Skeletal muscle satellite cell (primary cell): ENCODE measurements at regions not wholly inside any gene's neighbourhood (a gene's known extent, or its start where the extent isn't known, plus 50 kb on each side); places are given as distances from the start of the nearest gene placed in this dataset.

Experiments used
- H3K27me3 ChIP-seq: 2 replicates; pipeline ENCODE4 v1.7.0; 2013; ENCODE audit warnings: low read length; ENCODE audit not compliant: control insufficient read depth, insufficient read depth
- H3K36me3 ChIP-seq: 2 replicates; pipeline ENCODE4 v1.7.0; 2013; ENCODE audit warnings: mild to moderate bottlenecking, control low read depth, low read length; ENCODE audit not compliant: insufficient read depth
- H3K4me1 ChIP-seq: 2 replicates; pipeline ENCODE4 v1.7.0; 2013; ENCODE audit warnings: low read length; ENCODE audit not compliant: control insufficient read depth, insufficient read depth
- H3K4me2 ChIP-seq: 2 replicates; pipeline ENCODE4 v1.7.0; 2013; ENCODE audit warnings: mild to moderate bottlenecking, low read length
- H3K4me3 ChIP-seq: 2 replicates; pipeline ENCODE4 v1.7.0; 2013; ENCODE audit warnings: low read length
- H3K9ac ChIP-seq: 2 replicates; pipeline ENCODE4 v1.7.0; 2013; ENCODE audit warnings: mild to moderate bottlenecking, low read depth, low read length, moderate library complexity
- H3K9me3 ChIP-seq: replicated peaks from 2 replicates; pipeline ENCODE4 v1.7.0; 2013; ENCODE audit warnings: mild to moderate bottlenecking, control low read depth, low read length

DNA sequence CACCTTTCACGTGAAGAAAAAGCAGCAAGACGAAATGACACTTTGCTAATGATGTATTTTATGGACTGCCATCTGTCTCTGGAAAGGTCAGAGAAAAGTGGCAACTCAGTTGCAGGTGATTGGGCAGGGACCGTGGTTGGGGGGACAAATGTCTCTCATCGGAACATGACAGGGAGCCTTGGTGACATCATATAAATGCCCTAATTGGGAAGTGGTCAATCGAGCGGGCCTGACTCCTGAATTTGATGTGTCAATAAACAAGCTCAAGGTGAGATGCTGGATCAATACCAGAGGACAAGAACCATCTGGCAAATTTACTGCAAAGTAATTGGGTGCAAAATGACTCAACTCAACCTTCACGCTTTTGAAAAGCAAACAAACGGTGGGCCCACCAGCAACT is 151.9 kb upstream of the SKOR2 start:
- no peaks in the 10 kb centered on the region for H3K36me3 ChIP-seq
- H3K4me3 ChIP-seq = no peak overlapping the region
- no peak overlapping the region for H3K9ac ChIP-seq
- H3K27me3 ChIP-seq = no peaks in the 10 kb centered on the region
- no peaks in the 10 kb centered on the region for H3K9me3 ChIP-seq
- H3K4me2 ChIP-seq = no peak overlapping the region
- H3K4me1 ChIP-seq = no peaks in the 10 kb centered on the region

DNA sequence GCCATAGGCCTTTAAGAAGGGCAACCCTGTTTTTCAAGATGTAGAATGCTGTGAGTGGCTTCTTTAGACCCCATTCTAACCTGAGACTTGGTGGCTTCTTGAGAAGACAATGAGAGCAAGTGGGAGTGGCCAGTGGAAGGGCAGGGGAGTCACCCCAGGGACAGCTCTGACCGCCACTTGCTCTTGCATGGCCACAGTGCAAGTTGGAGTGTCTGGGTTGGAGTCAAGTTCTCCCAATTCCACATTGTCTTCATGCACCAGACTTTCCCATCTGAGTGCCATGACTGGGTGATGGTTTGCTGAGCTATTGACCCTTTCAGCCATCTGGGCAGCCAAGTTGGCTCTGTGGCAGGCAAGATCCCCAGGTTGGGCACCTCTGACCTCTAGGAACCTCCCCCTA is 148.0 kb upstream of the SKOR2 start:
- H3K4me2 ChIP-seq = no peak overlapping the region
- no peak overlapping the region for H3K4me3 ChIP-seq
- H3K27me3 ChIP-seq = no peaks in the 10 kb centered on the region
- no peaks in the 10 kb centered on the region for H3K36me3 ChIP-seq
- H3K4me1 ChIP-seq = no peaks in the 10 kb centered on the region
- no peaks in the 10 kb centered on the region for H3K9me3 ChIP-seq
- H3K9ac ChIP-seq = no peak overlapping the region

DNA sequence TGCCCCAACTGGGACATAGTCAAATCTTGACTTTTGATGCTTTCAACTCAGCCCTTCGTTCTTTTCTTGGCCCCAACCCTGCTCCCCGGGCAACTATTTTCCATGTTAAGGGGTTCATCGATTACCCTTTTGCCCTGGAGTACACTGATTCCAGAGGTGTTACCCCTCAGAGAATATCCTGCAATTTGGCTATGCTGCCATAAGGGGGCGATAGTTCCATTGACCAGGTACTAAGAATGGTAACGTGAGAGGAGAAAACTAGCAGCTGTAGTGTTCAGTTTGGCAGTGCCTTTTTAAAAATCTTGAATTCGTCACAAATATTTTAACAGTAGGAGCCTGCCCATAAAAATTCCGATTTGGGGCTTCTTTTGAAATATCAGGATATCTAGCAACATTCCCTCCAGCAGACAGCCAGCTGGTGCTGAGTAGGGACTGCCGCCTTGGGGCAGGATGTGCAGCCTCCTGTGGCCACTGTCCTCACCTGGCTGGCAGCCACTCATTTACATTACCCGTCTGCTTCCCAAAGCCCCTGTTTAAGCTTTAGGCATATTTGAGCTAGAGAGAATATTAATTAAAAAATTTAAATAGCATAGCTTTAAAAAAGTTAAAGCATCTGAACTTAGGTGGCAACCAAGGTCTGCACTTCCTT is 146.3 kb upstream of the SKOR2 start:
- H3K36me3 ChIP-seq = no peaks in the 10 kb centered on the region
- H3K9me3 ChIP-seq = no peaks in the 10 kb centered on the region
- no peak overlapping the region for H3K4me2 ChIP-seq
- no peaks in the 10 kb centered on the region for H3K27me3 ChIP-seq
- H3K9ac ChIP-seq = no peak overlapping the region
- no peaks in the 10 kb centered on the region for H3K4me1 ChIP-seq
- H3K4me3 ChIP-seq = no peak overlapping the region

DNA sequence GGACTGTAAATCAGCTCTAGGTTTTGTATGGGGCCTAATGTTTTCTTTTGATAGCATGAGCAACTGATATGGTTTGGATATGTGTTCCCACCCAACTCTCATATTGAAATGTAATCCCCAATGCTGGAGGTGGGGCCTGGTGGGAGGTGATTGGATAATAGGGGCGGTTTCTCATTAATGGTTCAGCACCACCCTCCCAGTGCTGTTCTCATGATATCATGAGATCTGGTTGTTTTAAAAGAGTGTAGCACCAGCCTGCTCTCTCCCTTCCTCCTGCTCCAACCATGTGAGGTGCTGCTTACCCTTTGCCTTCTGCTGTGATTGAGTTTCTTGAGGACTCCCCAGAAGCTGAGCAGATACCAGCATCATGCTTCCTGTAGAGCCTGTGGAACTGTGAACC is 140.2 kb upstream of the SKOR2 start:
- Histone ChIP-seq H3K9me3 (no peaks in the 10 kb centered on the region), H3K27me3 (no peaks in the 10 kb centered on the region), H3K4me1 (peaks cover 13% of the 10 kb centered on the region), H3K36me3 (no peaks in the 10 kb centered on the region), H3K4me2 (no peak overlapping the region), H3K4me3 (no peak overlapping the region), H3K9ac (no peak overlapping the region)

DNA sequence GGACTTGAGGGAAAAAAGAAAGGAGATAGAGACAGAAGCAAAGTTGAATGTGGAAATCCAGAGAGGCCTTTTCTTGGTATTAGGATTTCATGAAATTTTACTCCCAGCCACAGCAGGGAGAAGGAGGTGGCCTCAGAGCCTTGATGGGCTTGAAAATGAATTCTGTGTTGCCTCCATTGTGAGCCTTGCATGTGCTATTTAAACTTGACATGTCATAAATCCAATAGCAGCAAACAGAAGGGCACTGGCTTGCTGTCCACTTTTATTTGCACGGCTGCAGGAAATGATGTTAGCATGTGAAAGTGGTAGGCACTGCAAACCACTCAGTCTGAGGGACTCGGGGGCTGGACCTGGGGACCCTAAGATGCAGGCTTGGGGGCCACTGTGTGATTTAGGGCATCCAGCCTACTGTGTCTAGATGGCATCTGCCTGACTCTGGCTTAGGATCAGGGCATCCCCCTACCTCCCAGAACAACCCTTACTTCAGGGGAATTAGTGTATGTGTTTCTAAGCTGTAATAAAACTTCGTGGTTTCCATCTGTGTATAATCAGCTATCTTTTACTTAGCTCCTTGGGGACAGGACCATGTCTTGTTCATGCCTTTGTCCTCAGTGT is 139.1 kb upstream of the SKOR2 start:
- Histone ChIP-seq H3K9ac (no peak overlapping the region), H3K36me3 (no peaks in the 10 kb centered on the region), H3K4me2 (no peak overlapping the region), H3K4me3 (no peak overlapping the region), H3K9me3 (no peaks in the 10 kb centered on the region), H3K27me3 (no peaks in the 10 kb centered on the region), H3K4me1 (peaks cover 13% of the 10 kb centered on the region)

DNA sequence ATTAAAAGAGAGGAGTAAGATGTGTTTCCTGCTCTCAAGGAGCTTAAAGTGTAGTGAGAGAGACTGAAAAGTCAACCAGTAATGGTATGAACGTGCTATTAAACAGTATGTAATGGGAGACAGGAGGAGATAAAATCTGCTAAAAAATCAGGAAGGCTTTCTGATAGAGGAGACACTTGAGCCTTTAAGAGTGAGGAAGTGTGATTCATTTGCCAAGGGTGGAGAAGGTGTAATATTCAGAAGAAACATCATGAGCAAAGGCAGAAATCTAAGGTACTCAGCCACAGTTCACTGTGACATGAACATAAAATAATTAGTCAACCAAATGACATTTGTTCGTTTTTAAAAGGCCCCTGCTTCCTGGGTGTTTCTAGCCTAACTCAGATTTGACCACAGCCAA is 137.8 kb upstream of the SKOR2 start:
- Histone ChIP-seq H3K36me3 (no peaks in the 10 kb centered on the region), H3K4me1 (peaks cover 13% of the 10 kb centered on the region), H3K9me3 (no peaks in the 10 kb centered on the region), H3K4me2 (no peak overlapping the region), H3K4me3 (no peak overlapping the region), H3K27me3 (no peaks in the 10 kb centered on the region), H3K9ac (no peak overlapping the region)

DNA sequence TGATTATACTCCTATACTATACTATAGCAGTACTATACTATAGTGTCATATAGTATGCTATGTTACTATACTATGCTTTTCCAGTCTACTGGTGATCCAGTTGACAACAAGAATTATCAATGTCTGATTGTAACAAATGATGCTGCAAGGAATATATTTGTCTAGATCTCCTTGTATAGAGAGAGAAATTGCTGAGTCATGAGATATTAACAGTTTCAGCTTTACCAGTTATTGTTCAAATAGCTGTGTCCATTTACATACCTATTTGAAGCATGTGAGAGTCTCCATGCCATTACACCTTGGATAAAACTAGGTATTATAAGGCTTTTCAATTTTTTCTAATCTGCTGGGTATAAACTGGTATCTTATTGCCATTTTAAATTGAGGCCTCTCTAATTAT is 136.4 kb upstream of the SKOR2 start:
- Histone ChIP-seq H3K9ac (no peak overlapping the region), H3K4me1 (peaks cover 13% of the 10 kb centered on the region), H3K36me3 (no peaks in the 10 kb centered on the region), H3K9me3 (no peaks in the 10 kb centered on the region), H3K4me2 (no peak overlapping the region), H3K4me3 (no peak overlapping the region), H3K27me3 (no peaks in the 10 kb centered on the region)

DNA sequence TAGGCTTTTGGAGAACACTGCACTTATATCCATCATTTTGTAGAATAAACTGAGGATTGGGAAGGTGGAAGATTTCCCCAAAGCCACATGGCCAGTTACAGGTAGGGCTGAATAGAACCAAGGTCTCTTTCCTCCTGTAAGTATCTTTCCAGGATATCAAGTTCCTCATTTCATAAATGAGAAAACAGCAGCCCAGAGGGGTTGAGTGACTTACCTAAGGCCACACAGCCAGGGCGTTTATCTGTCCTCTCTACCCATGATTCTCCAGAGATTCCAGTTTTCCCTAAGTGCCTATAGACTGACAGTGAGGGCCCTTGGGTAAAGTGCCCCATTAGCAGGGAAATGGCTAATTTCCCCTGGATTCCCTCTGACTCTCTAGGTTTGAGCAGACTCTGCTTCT is 132.3 kb upstream of the SKOR2 start:
- H3K9ac ChIP-seq = no peak overlapping the region
- peaks cover 4% of the 10 kb centered on the region for H3K4me1 ChIP-seq
- H3K36me3 ChIP-seq = no peaks in the 10 kb centered on the region
- H3K4me3 ChIP-seq = no peak overlapping the region
- no peak overlapping the region for H3K4me2 ChIP-seq
- no peaks in the 10 kb centered on the region for H3K27me3 ChIP-seq
- no peaks in the 10 kb centered on the region for H3K9me3 ChIP-seq

DNA sequence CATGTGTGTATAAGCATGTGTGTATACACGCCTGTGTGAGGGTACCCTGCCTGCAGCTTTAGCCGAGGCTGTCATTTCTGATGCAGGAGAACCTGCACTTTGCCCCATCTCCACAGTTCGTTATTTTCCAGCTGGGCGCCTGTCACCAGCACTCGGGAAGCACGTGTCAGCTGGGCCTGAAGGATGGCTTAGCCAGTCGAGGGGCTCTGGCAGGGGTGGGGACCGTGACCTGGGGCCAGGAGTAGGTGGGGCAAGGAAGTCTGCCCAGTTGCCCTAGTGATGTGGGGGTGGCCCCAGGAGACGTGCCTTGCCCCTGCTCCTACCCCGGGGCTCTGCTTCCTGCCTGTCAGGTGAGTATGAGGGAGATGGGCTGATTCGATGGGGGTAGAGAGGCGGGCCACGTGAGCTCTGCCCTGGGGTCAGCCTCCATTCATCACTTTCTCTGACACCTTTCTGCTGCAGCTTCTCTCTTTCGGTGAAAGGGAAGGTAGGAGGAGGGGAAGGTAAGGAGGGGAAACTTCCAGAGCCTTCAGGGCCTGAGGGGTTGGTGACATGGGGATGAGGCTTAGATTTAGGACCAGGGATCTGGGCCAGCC is 130.6 kb upstream of the SKOR2 start:
- H3K36me3 ChIP-seq = no peaks in the 10 kb centered on the region
- no peak overlapping the region for H3K4me2 ChIP-seq
- no peak overlapping the region for H3K4me3 ChIP-seq
- no peaks in the 10 kb centered on the region for H3K27me3 ChIP-seq
- H3K4me1 ChIP-seq = no peaks in the 10 kb centered on the region
- H3K9me3 ChIP-seq = no peaks in the 10 kb centered on the region
- no peak overlapping the region for H3K9ac ChIP-seq

DNA sequence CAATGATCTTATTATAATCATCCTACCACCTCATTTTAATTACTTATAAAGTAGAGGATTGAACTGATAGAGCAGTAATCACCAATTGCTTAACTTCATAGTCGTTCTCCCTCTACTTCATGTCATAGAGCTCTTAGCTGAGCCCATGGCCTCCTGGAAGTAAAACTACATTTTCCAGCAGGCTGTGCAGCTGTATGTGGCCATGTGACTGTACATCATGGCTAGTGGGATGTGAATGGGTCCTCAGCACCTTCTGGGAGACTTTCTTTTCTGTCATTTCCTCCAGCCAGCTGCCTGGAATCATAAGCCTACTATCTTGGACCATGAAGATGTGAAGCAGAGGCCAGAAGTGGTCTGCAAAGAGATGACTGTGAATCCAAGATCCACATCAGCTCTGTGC is 128.7 kb upstream of the SKOR2 start:
- Histone ChIP-seq H3K9me3 (no peaks in the 10 kb centered on the region), H3K9ac (no peak overlapping the region), H3K4me1 (no peaks in the 10 kb centered on the region), H3K36me3 (no peaks in the 10 kb centered on the region), H3K4me2 (no peak overlapping the region), H3K27me3 (no peaks in the 10 kb centered on the region), H3K4me3 (no peak overlapping the region)

DNA sequence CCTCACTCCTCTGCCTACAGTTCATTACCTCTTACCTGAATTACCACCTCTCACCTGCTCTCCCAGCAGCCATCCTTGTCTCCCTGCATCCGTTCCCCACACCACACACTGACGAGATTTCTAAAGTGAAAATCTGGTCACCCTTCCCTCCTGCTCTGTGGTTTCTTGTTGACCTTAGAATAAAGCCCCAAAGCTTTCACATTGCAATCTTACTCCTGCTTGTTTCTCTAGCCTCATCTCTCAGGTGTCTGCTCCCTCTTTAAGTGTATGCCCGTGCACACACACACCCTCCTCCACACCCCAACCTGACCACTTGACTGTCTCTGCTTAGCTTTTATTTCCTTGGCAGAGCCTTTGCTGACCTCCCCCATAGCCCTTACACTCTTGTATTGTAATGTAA is 122.0 kb upstream of the SKOR2 start:
- Histone ChIP-seq H3K4me2 (no peak overlapping the region), H3K27me3 (no peaks in the 10 kb centered on the region), H3K9ac (no peak overlapping the region), H3K4me3 (no peak overlapping the region), H3K4me1 (peaks cover 14% of the 10 kb centered on the region), H3K9me3 (no peaks in the 10 kb centered on the region), H3K36me3 (no peaks in the 10 kb centered on the region)

DNA sequence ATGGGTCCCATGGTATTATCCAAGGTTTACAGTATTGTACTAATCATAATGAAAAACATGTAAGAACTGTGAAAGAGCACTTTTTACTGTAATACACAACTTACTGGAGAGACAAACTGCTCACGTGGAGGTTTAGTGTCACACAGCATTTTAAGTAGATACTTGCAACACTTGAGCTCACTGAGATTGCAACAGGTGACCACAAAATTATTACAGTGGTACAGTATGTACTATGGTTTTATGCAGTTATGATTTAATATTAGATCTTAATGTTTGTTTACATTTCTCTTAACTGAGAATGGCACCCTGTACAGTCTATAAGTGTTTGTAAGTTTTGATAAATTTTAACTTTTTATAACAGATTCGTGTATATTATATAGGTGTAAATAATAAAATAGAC is 118.6 kb upstream of the SKOR2 start:
- Histone ChIP-seq H3K9ac (no peak overlapping the region), H3K4me2 (no peak overlapping the region), H3K36me3 (no peaks in the 10 kb centered on the region), H3K4me3 (no peak overlapping the region), H3K9me3 (no peaks in the 10 kb centered on the region), H3K27me3 (no peaks in the 10 kb centered on the region), H3K4me1 (peaks cover 14% of the 10 kb centered on the region)
